GM18505 (cell line): ENCODE measurements at regions not wholly inside any gene's neighbourhood (a gene's known extent, or its start where the extent isn't known, plus 50 kb on each side); places are given as distances from the start of the nearest gene placed in this dataset.
"Not testable (repeated sequence)": the region's sequence is repeated elsewhere in the genome, so short reads cannot be mapped to it uniquely, and the experiment has no call there.

Source experiments
- ATAC-seq: cut with Tn5 transposase; IDR thresholded peaks from one replicate; pipeline ENCODE4 v1.9.1; 2021; ENCODE audit not compliant: unreplicated experiment
- POLR2A ChIP-seq: IDR thresholded peaks from 4 replicates; pipeline ENCODE4 v1.6.1; 2011; ENCODE audit warnings: borderline replicate concordance; ENCODE audit not compliant: insufficient read depth, insufficient read length; ENCODE audit errors: extremely low read depth

DNA sequence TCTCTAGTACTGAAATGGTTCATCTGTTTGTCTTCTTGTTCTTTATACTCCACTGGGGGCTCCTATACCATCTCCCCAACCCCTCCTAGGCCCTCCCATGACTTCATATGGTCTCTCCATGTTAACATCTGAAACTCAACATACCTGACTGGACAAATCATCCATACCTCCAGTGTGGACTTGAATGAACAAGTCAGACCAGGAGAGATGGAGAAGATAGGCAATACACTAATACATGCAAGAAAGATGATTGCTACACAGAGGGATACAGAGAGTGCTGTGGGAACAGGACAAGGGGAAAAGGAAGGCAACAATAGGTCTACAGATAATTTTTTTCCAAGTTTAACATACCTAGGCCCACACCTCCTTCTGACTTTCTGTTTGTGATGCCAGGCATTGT is 175.1 kb downstream of the FHIP1A start:
- ATAC-seq, result no peak
- TF ChIP-seq POLR2A, result no peak

DNA sequence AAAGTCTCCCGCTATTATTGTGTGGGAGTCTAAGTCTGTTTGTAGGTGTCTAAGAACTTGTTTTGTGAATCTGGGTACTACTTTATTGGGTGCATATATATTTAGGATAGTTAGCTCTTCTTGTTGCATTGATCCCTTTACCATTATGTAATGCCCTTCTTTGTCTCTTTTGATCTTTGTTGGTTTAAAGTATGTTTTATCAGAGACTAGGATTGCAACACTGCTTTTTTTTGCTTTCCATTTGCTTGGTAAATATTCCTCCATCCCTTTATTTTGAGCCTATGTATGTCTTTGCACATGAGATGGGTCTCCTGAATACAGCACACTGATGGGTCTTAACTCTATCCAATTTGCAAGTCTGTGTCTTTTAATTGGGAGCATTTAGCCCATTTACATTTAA is 165.2 kb downstream of the GATB start:
- not testable (repeated sequence) for ATAC-seq

DNA sequence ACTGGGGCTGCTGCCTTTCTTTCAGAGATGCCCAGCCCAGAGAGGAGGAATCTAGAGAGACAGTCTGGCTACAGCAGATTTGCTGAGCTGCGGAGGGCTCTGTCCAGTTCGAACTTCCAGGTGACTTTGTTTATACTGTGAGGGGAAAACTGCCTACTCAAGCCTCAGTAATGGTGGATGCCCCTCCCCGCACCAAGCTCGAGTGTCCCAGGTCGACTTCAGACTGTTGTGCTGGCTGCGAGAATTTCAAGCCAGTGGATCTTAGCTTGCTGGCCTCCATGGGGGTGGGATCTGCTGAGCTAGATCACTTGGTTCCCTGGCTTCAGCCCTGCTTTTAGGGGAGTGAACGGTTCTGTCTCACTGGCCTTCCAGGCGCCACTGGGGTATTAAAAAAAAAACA is 163.1 kb downstream of the GATB start:
- ATAC-seq, result not testable (repeated sequence)

DNA sequence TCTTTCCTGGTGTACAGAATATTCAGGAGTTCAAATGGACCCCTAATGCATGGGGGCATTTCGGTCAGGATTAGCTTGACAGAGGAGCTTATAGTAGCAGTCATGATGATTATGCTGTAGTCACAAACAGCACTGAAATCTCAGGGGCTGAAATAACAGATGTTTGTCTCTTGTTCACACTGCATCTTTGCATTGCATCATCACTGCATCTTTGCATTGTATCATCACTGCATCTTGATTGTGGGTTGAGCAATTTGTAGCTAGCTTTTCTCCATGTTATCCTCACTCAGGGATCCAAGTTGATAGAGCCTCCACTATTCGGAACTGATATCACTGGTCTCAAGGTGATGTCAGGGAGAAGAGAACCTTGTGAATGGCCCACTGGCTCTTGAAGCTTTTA is 160.9 kb downstream of the GATB start:
- no peak for TF ChIP-seq POLR2A
- no peak for ATAC-seq

DNA sequence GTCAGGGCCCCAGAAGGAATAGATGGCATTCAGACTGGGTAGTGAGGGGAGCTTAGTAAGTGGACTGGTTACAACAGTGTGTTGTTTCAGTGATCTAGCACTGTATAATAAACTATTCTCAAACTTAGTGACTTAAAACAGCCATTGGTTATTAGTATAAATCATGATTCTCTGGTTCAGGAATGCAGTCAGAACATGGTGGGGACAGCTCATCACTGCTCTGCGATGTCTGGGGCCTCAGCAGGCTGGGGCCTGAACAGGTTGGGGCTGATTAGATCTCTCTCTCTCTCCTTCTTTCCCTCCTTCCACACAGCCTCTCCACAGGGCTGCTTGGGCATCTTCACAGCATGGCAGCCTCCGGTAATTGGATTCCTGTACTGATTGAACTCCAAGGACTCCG is 160.4 kb downstream of the GATB start:
- TF ChIP-seq POLR2A, result no peak
- ATAC-seq, result no peak

DNA sequence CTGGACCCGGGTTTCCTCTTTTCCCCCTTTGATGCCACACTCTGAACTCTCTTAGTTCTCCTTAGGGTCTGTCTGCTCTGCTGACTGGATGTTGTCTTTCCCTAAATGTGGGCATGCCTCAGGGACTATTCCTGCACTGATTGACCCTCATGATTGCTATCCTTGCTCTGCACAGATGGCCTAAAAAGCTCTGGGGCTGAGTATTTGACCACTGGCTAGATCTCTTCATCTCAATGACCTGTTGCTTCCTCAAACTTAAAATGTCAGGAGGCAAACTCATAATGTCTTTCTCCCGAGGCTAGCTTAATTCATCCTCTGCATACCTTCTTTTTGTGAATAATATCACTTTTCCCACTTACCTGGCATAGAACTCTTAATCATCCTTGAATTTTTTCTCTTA is 157.4 kb downstream of the GATB start:
- no peak for TF ChIP-seq POLR2A
- no peak for ATAC-seq

DNA sequence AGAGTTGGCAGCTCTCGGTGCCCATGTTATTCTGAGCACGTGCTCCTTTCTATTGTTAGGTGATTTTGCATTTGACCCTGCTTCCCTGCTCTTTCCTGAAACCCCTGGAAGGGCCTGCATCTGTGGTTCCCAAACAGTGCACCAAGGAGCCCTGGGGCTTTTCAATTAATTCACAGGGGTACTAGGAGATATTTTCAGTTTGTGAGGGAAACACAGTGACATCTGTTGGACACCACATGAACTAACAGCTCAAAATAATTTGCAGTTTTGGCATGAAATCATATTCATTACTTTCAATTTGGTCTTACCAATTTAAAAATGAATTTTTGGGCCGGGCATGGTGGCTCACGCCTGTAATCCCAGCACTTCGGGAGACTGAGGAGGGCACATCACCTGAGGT is 156.6 kb downstream of the GATB start:
- no peak for ATAC-seq
- no peak for TF ChIP-seq POLR2A

DNA sequence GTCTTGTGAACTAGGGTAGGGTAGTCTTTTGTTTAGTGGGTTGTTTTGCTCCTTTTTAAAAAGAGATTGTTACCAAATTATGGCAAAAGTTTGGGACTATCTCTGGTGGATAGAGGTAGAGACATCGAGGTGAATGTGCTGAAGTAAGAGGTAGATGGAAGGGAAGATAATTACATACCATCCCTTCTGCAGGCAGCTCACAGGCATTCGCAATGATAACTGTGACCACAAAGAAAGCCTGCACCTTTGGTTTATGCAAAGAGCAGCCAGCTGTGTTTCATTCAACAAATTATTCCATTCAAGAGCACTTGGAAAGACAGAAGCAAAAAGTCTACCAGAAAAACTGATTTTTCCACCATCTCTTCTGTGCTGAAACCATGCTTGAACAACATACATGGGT is 155.6 kb downstream of the GATB start:
- ATAC-seq, result no peak
- TF ChIP-seq POLR2A, result no peak

DNA sequence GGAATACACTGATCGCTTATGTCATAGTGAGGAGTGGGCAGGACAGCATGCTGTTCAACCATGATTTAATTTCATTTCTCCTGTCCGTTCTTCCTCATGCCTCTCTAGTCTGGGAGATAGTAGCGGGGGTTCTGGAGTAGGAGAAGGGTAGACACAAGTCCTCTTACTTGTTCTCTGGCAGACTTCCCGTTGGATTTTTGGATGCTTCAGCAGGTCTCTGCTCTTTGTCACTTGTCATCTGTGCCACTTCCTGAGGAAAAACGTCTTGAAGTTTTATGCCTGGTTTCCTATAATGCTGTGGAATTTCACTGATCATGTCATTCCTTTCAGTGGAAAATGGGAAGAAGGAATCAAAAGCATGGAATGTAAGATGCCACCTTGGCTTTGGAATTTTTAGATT is 154.7 kb downstream of the GATB start:
- ATAC-seq, result no peak
- TF ChIP-seq POLR2A, result no peak

DNA sequence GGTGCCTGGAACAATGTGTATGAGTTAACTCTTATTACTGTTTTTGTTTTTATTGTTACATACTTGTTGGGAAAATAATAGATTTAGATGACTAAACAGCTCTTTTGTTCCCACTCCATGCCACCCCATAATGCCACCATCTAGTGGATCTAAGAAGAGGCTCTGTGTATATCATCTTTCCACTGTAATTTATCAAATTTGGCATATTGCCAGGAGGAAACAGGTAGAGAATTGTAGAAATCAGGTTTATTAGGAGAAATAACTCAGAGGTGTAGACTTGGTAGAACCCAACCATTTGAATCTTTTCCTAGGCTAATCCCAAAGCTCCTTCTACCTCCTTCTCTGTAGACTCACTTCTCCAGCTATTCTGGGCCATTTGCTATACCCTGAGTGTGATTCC is 150.6 kb downstream of the GATB start:
- no peak for ATAC-seq
- TF ChIP-seq POLR2A, result no peak

DNA sequence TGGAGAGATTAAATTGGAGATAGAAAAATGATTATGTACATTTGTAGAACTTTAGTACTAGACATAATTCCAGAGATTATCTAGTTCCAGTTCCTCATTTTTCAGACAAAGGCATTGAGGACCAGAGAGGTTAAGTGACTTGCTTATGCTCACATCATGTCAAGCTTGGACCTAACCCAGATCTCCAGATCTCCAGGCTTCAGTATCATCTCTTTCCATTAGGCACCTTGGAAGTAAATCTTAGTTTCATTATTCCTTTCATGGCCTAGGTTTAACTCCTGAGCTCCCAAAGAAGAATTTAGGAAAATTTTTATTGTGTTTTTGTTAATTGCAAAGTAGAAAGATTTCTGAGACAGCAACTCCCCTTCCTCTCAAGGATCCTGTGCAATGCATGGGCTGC is 148.8 kb downstream of the GATB start:
- no peak for TF ChIP-seq POLR2A
- ATAC-seq, result no peak

DNA sequence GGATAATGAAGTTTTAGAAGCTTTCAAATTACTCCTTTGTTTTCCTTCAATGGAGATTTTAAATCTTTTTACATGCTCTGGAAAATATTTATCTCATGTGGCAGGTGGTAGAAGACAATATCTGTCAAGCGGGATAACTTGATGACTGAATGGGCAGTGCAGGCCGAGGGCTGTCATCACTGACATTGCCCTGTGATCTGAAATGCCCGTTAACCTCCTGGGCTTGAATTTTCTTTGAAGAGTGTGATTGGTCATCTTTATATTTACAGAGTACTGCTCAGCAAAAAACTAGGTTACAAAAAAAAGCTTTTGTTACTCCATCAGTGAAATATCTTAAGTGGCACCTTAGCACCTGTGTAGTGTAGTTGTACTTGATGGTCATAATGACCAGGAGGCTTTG is 147.5 kb downstream of the GATB start:
- ATAC-seq, result no peak
- no peak for TF ChIP-seq POLR2A

DNA sequence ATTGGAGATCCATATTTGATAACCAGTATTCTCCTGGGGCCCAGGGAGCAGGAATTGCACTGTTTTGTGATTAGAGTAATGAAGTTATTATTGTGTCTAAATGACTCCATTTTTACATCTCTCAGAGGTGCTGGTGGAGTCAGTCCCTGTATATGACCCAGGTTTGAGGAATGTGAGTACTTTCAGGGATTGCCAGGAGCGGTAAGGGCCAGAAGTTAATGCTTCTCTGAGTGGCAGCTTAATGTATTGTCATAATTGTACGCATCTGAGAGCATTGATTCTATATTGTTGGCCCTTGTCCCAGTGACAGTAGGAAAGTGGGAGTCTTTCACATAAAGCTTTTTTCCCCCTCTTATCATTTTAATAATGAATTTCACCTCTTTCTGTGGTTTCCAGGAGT is 146.2 kb downstream of the GATB start:
- no peak for ATAC-seq
- no peak for TF ChIP-seq POLR2A

DNA sequence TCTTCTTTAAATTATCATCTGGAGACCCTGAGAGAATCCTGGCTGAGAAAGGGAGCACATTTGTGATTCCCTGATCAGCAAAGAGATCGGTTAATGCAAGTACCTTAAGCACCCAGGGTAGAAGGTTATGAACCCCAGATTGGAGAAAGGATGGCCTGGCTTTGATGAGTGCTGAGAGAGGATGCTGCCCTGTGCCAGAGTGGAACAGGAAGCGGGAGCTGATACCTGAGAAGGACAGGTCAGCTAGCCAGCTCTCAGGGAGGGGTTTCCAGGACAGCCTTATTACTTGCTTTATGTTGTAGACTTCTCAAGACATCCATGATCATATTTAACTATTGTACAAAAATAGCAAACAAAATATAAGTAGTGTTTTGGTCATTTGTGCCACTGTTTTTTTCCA is 141.9 kb downstream of the GATB start:
- ATAC-seq, result no peak
- no peak for TF ChIP-seq POLR2A

DNA sequence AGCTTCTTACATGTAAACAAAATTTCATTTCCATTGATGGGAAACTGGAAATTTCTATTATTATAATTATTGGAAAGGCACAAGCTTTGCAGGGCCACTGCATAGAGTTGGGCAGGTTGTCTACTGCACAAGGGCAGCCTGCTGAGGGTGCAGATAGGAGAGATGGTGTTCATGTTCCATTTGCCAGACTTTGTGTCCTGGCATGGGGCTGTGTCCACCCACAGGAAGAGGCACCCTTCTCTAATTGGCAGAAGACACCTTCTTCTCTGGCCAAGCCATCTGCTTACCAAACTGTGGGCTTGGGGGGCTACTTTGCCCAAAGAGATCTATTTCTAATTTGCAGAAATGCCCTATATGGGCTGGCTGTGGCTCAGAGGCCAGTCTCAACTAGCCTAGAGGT is 140.7 kb downstream of the GATB start:
- ATAC-seq, result no peak
- no peak for TF ChIP-seq POLR2A
